Spinal cord (tissue), 9 donors: ENCODE measurements at regions not wholly inside any gene's neighbourhood (a gene's known extent, or its start where the extent isn't known, plus 50 kb on each side); places are given as distances from the start of the nearest gene placed in this dataset.
"Not testable (repeated sequence)": the region's sequence is repeated elsewhere in the genome, so short reads cannot be mapped to it uniquely, and the experiment has no call there.

ENCODE experiments used
- DNase-seq, 6 donors: peaks; one replicate each; pipeline versions ENCODE4 v3.0.0 to v3.0.0-alpha.2; 2013 to 2015; ENCODE audit warnings: low spot score in 6 of 6, low read depth in 4 of 6
- H3K27ac ChIP-seq: one replicate; pipeline ENCODE4 v1.5.1; 2013; ENCODE audit warnings: low read depth, low read length, control low read depth
- H3K27me3 ChIP-seq: one replicate; pipeline ENCODE4 v1.6.1; 2013; ENCODE audit warnings: low read length; ENCODE audit not compliant: control insufficient read depth, insufficient read depth
- H3K36me3 ChIP-seq: one replicate; pipeline ENCODE4 v1.6.1; 2013; ENCODE audit warnings: low read length; ENCODE audit not compliant: control insufficient read depth, insufficient read depth
- H3K4me1 ChIP-seq: one replicate; pipeline ENCODE4 v1.6.1; 2013; ENCODE audit warnings: low read length; ENCODE audit not compliant: control insufficient read depth, insufficient read depth
- H3K4me3 ChIP-seq: one replicate; pipeline ENCODE4 v1.5.1; 2013; ENCODE audit warnings: low read depth, low read length, control low read depth
- H3K9me3 ChIP-seq: one replicate; pipeline ENCODE4 v1.6.1; 2013; ENCODE audit warnings: low read length; ENCODE audit not compliant: control insufficient read depth, insufficient read depth
- WGBS: methylation state at CpG from one replicate; pipeline ENCODE4 v1.1.5; 2013; ENCODE audit warnings: missing lambda C conversion rate; ENCODE audit not compliant: insufficient coverage; 5-methylcytosine and 5-hydroxymethylcytosine counted together
- donor health status: healthy.

DNA sequence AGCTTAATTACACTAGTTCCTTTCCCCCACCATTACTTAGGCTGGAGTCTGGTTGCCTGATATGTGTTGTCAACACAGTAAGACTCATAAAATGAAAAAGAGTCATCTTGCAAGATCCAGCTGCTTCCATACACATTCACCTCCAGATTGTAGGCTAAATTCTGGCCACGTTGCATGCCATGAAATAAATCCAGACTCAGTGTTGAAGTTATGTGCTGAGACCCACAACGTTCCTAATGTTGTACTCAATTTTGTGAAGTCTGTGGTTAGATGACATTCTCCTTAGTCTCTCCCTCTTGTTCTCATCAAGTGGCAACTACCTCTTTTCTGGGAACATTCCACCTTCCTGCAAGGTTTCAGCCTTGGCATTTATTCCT, 212.3 kb downstream of the LMBRD1 start:
- no peak for DNase-seq
- Histone ChIP-seq H3K4me1 (no peaks in the 10 kb centered on the region), H3K9me3 (no peaks in the 10 kb centered on the region), H3K27ac (no peak overlapping the region), H3K36me3 (no peaks in the 10 kb centered on the region), H3K27me3 (no peaks in the 10 kb centered on the region), H3K4me3 (no peak overlapping the region)
- WGBS: no CpG with 5 or more reads among the region's 2 CpGs

DNA sequence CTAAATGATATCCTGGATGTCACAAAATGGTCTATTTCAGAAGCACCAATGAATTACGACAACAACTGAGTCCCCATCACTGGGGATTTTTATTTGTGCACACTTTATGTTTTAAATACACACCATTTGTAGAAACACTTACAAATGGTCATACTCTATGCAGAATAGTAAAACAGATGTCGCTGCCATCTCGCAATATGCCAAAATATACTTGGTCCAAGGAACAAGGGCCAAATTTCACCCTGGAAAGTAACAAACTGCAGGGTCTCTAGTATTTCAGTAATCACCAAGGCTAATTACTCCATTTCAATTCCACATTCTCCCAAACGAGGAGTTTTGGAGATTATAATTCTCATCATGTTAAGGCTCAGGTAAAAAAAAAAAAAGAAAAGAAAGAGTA, 215.2 kb downstream of the LMBRD1 start:
- no peak overlapping the region for H3K27ac ChIP-seq
- no peak overlapping the region for H3K4me3 ChIP-seq
- H3K9me3 ChIP-seq: no peaks in the 10 kb centered on the region
- no peaks in the 10 kb centered on the region for H3K4me1 ChIP-seq
- no peaks in the 10 kb centered on the region for H3K27me3 ChIP-seq
- WGBS: 100% methylated on average over 1 of the region's 4 CpGs
- H3K36me3 ChIP-seq: no peaks in the 10 kb centered on the region
- peak in 2 of 6 donors; percentile 79 to 85 for DNase-seq

- no peaks in the 10 kb centered on the region for H3K27me3 ChIP-seq
- no peak overlapping the region for H3K4me3 ChIP-seq
- no peaks in the 10 kb centered on the region for H3K36me3 ChIP-seq
- H3K27ac ChIP-seq: no peak overlapping the region
- H3K9me3 ChIP-seq: no peaks in the 10 kb centered on the region
- no peaks in the 10 kb centered on the region for H3K4me1 ChIP-seq
- peak in 2 of 6 donors; percentile 68 to 88 for DNase-seq
These were observed 216.1 kb downstream of the LMBRD1 start for GRCh38 chr6:69580706-69581105.

DNA sequence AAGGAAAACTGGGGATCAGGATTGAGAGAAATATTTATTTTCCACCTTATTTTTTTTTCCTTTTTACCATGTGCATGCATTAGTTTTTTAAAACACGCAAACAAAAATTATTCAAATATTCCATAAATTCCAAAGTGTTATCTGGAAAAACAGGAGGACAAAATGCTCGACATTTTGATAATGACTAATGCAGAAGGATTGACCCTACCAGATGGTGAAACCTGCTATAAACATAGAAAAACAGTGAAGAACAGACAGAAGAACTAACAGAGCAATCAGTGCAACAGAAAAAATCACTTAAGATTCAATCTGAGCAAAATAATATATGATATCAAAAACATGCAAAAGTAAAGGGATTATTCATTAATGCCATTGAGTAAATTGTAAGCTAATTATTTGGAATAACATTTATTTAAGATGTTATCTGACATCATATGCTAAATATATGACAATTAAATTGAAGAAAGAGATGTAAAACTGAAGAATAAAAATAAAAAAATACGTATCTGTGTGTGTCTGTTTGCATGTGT, 218.4 kb downstream of the LMBRD1 start:
- Histone ChIP-seq H3K4me3 (no peak overlapping the region), H3K4me1 (no peaks in the 10 kb centered on the region), H3K36me3 (no peaks in the 10 kb centered on the region), H3K27ac (no peak overlapping the region), H3K9me3 (no peaks in the 10 kb centered on the region), H3K27me3 (no peaks in the 10 kb centered on the region)
- no peak for DNase-seq
- no CpG with 5 or more reads among the region's 3 CpGs for WGBS

GRCh38 chr6:69571234-69571633, 225.6 kb downstream of the LMBRD1 start:
- H3K9me3 ChIP-seq: no peaks in the 10 kb centered on the region
- H3K27ac ChIP-seq: no peak overlapping the region
- H3K4me3 ChIP-seq: no peak overlapping the region
- H3K4me1 ChIP-seq: no peaks in the 10 kb centered on the region
- no peaks in the 10 kb centered on the region for H3K36me3 ChIP-seq
- no peaks in the 10 kb centered on the region for H3K27me3 ChIP-seq
- DNase-seq: no peak
- WGBS: no CpG with 5 or more reads among the region's 1 CpG

- Histone ChIP-seq H3K4me3 (no peak overlapping the region), H3K4me1 (no peaks in the 10 kb centered on the region), H3K36me3 (no peaks in the 10 kb centered on the region), H3K27ac (no peak overlapping the region), H3K9me3 (no peaks in the 10 kb centered on the region), H3K27me3 (no peaks in the 10 kb centered on the region)
- DNase-seq: no peak
- WGBS: no CpG with 5 or more reads among the region's 1 CpG
These were observed 226.7 kb downstream of the LMBRD1 start for GRCh38 chr6:69570106-69570505.

GRCh38 chr6:69560597-69560996, 236.2 kb downstream of the LMBRD1 start:
- not testable (repeated sequence) for H3K36me3 ChIP-seq, H3K27me3 ChIP-seq, H3K4me3 ChIP-seq, H3K9me3 ChIP-seq, DNase-seq, H3K4me1 ChIP-seq, H3K27ac ChIP-seq
- 86% methylated on average over 6 of the region's 6 CpGs for WGBS

GRCh38 chr6:69555088-69555638, 241.6 kb downstream of the LMBRD1 start:
- no CpG with 5 or more reads among the region's 2 CpGs for WGBS

DNA sequence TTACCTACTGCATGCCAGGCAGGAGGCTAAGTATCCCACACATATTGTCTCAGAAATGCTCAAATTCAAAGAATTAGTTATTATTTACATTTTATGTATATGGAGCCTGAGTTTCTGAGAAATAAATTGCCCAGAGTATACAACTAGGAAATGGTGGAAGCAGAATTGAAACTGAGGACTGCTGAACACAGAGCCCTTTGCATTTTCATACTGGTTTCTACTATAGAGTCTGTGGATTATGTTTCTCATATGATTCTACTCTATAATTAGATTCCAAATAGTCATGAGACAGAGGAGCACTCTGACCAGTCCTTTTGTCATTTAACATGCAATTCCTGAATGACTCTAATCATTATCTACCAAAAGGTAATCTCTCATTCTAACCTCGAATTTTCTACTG, 254.3 kb downstream of the LMBRD1 start:
- Histone ChIP-seq H3K27ac (no peak overlapping the region), H3K36me3 (no peaks in the 10 kb centered on the region), H3K4me1 (no peaks in the 10 kb centered on the region), H3K4me3 (no peak overlapping the region), H3K27me3 (no peaks in the 10 kb centered on the region), H3K9me3 (no peaks in the 10 kb centered on the region)
- no peak for DNase-seq
- no CpG with 5 or more reads among the region's 1 CpG for WGBS

More at GRCh38 chr6:69555088-69555638, 241.6 kb downstream of the LMBRD1 start:
- Histone ChIP-seq H3K27me3 (no peaks in the 10 kb centered on the region), H3K4me1 (no peaks in the 10 kb centered on the region), H3K36me3 (no peaks in the 10 kb centered on the region), H3K9me3 (peaks cover under 1% of the 10 kb centered on the region), H3K27ac (no peak overlapping the region), H3K4me3 (no peak overlapping the region)
- DNase-seq: no peak

GRCh38 chr6:69527921-69528476, 268.8 kb downstream of the LMBRD1 start:
- H3K27ac ChIP-seq: no peak overlapping the region
- peak in 1 of 6 donors; percentile 84 for DNase-seq
- H3K4me1 ChIP-seq: no peaks in the 10 kb centered on the region
- H3K4me3 ChIP-seq: no peak overlapping the region
- no peaks in the 10 kb centered on the region for H3K27me3 ChIP-seq
- no peaks in the 10 kb centered on the region for H3K9me3 ChIP-seq
- WGBS: no CpG with 5 or more reads among the region's 2 CpGs
- H3K36me3 ChIP-seq: no peaks in the 10 kb centered on the region
